ENCODE measurements at regions not wholly inside any gene's neighbourhood (a gene's known extent, or its start where the extent isn't known, plus 50 kb on each side); places are given as distances from the start of the nearest gene placed in this dataset.
"Not testable (repeated sequence)": the region's sequence is repeated elsewhere in the genome, so short reads cannot be mapped to it uniquely, and the experiment has no call there.

DNA sequence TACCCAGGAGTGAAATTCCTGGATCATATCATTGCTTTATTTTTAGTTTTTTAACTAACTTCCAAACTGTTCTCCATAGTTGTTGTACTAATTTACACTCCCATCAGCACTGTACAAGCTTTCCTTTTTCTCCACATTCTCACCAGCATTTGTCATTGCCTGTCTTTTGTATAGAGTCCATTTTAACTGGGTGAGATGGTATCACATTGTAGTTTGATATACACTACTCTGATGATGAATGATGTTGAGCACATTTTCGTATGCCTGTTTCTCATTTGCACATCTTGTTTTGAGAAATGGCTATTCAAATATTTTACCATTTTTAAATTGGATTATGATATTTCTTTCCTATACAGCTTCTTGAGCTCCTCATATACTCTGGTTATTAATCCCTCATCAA is 1586.6 kb downstream of the SI start:
- intact Hi-C loops (cut with DNase I) = no loop called here
- DNase-seq (ENCODE audit: low spot score) = no peak

- no peak for DNase-seq (ENCODE audit: low spot score)
- intact Hi-C loops (cut with DNase I) = no loop called here
Observed at GRCh38 chr3:163490119-163490518, 1588.2 kb downstream of the SI start.

DNA sequence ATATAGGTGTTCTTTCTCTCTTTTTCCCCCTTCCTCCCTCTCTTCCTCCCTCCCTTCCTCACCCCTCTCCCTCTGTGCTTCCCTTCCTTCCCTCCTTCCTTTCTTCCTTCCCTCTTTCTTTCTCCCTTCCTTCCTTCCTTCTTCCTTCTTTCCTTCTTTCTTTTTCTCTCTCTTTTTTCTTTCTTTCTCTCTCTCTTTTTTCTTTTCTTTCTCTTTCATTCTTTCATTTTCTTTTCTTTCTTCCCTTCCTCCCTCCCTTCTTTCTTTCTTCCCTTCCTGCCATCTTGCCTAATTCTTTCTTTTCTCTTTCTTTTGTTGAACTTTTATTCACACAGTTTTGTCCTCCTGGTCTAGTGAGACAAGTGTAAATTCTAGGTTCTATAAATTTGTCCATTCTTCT is 1595.6 kb downstream of the SI start:
- intact Hi-C loops (cut with DNase I) = no loop called here
- DNase-seq (ENCODE audit: low spot score) = no peak

- intact Hi-C loops (cut with DNase I) = no loop called here
- no peak for DNase-seq (ENCODE audit: low spot score)
Observed at GRCh38 chr3:163481738-163482137, 1596.6 kb downstream of the SI start.

DNA sequence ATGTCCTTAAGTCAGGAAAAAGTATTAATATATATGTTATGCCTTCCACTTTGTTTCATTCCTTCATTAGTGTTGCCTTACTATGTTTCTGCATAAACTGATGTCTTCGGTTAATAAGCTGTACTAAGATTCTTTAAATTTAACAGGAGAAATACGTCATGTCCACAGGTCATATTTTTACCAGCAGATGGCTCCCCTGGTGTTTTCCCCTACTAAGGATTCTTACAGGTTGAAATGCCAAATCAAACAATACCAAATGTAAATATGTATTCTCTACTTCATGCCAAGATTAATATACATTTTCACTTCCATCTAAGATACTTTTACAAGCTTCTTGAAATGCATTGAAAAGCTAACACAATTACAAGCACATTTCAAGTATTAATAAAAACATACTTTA is 1602.1 kb downstream of the SI start:
- intact Hi-C loops (cut with DNase I) = no loop called here
- no peak for DNase-seq (ENCODE audit: low spot score)

GRCh38 chr3:163474766-163475165 is 1603.5 kb downstream of the SI start:
- DNase-seq (ENCODE audit: low spot score) = no peak
- intact Hi-C loops (cut with DNase I) = no loop called here

GRCh38 chr3:163468531-163469335 is 1609.6 kb downstream of the SI start:
- no peak for DNase-seq (ENCODE audit: low spot score)

GRCh38 chr3:163462446-163462845 is 1615.8 kb downstream of the SI start:
- intact Hi-C loops (cut with DNase I) = no loop called here
- DNase-seq (ENCODE audit: low spot score) = no peak

More at GRCh38 chr3:163468531-163469335, 1609.6 kb downstream of the SI start:
- intact Hi-C loops (cut with DNase I) = no loop called here

DNA sequence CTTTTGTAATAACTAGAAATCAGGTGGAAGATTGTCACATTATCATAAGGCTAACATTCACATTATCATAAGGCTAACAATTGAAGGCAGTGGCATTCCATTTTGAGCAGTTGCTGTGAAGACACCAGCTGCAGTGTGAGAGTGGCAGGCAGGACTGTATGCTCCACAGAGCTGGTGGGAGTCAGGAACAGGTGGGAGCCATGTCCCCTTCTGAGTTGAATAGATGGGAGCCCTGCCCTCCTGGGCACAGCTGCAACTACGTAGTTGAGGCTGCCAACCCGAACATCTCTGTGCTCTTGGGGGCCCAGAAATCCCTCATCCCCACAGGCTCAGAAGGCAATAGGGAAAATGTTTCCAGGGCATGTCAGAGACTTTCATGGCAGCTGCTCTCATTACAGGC is 1627.6 kb downstream of the SI start:
- peak; percentile 32 for DNase-seq (ENCODE audit: low spot score)
- intact Hi-C loops (cut with DNase I) = no loop called here

GRCh38 chr3:163438760-163439159 is 1639.5 kb downstream of the SI start:
- intact Hi-C loops (cut with DNase I) = no loop called here
- DNase-seq (ENCODE audit: low spot score) = no peak

DNA sequence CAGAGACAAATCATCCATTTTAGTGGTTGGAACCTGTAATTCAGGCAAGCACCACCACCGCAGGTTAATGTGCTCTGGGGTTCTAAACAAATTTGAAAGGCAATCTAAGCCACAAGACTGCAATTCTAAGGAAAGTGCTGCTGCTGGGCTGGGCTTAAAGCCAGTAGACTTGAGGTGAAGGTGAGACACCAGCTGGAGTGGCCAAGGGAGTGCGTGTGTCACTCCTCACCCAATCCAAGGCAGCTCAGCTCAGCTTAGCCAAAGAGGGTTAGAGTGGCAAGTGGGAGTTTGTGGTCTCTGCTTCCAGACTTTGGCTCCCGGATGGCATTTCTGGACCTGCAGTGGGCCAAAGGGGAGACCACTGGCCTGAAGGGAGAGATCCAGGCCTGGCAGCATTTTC is 1655.6 kb downstream of the SI start:
- no peak for DNase-seq (ENCODE audit: low spot score)
- intact Hi-C loops (cut with DNase I) = no loop called here

DNA sequence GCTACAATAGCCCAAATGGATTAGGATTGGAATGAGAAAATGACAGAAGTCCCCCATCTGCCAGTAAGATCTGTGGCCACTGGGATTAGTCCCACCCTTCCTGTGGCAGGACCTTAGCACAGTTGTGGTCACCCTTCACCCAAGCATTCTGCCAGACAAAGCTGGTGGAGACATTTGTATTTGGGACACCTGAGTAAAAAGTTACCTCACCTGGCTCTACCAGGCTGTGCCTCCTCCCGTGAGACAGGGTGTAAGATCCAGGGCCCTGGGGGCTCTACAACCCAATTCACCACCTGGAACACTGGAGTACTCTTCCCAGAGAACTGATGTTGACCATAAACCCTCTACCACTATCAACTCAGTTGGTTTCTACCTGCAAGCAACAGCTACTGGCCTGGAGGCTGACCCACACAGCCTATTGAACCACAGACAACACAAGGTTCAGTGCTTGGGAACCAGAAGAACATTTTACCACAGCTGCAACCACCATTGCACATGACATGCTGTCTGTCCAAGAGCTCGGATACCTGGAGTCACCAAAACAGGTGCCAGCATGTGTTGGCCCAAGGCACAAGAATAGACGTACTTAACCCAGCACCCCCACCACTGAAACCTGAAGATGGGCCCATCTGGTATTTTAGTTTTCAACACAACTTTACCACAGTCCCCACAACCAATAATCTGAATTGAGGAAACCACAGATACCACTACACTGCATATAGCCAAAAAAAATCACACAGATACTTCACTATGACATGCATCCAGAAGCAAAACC is 1686.7 kb downstream of the SI start:
- intact Hi-C loops (cut with DNase I) = no loop called here

GRCh38 chr3:163384383-163384782 is 1693.9 kb downstream of the SI start:
- intact Hi-C loops (cut with DNase I) = no loop called here
- no peak for DNase-seq (ENCODE audit: low spot score)

More for the DNA sequence above, 1686.7 kb downstream of the SI start:
- no peak for DNase-seq (ENCODE audit: low spot score)

DNA sequence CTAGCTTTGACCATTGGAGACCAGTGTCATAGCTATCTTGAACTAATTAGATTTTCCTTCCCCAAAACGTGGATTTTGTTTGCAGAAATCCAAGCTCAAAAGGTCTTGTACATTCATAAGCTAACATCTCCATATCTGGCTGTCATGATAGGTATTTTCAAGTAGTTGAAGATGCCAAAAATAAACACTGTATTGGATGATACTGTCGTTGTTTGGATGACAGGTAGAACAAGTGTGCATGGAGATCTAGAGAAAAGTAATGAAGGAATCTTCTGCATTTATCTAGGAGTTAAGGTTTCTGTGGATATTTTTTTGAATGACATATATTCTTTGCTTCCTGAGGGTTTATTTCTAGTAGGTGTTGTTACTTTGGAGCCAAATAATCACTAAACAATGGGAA is 1696.1 kb downstream of the SI start:
- no peak for DNase-seq (ENCODE audit: low spot score)
- intact Hi-C loops (cut with DNase I) = no loop called here

DNA sequence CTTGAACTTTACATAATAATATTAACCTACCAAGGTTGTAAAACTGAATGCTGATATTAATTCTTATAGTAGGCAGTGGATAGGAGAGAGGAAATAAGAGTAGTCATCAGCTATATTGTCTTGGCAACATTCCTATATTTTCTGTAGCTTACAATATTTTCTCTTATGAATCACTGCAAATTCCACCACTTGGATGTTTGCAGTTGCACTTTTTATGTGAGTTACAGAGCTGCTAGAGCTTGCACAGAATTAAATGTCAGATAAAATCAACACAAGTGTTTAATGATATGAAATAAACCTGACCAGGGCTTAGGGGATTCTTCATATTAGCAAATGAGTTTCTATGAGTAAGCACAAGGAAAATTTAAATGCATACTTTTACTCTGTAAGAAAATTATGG is 1710.1 kb downstream of the SI start:
- intact Hi-C loops (cut with DNase I) = no loop called here
- DNase-seq (ENCODE audit: low spot score) = no peak

DNA sequence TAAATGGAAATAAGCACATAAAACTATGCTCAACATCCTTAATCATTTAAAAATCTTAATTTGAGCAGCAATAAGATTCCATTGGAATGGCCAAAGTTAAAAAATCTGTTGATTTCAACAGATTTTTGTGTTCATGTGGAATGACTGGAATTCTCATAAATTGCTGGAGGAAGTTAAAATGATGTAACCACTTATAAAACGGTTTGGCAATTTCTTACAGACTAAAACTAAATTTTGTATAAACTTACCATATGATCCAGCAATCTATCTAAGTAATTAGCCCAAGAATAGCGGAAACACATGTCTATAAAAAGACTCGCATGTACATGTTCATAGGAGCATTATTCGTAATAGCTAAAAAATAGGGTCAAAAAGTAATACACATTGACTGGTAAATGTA is 1713.6 kb downstream of the SI start:
- intact Hi-C loops (cut with DNase I) = no loop called here

DNA sequence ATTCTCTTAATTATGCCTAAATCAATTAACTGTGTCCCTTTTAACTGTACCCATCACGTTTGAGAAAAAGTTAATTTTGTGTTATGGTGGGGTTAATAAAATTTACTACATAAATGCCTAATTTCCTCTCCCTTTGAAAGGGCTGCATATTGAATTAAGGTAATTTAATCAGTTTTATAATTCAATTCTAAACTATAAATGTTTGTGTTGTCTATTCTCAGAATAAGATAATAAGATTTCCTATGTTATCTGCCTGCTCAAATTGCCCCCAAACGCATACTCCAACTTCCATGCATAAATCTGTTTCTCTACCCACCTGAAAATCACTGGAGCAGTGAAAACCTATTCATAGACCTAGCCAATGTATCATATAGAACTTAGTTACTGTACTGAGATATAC is 1716.1 kb downstream of the SI start:
- intact Hi-C loops (cut with DNase I) = no loop called here
- DNase-seq (ENCODE audit: low spot score) = no peak

More for the DNA sequence above, 1713.6 kb downstream of the SI start:
- no peak for DNase-seq (ENCODE audit: low spot score)

GRCh38 chr3:163361357-163361878 is 1716.9 kb downstream of the SI start:
- intact Hi-C loops (cut with DNase I); DNase-seq (ENCODE audit: low spot score): not testable (repeated sequence)

DNA sequence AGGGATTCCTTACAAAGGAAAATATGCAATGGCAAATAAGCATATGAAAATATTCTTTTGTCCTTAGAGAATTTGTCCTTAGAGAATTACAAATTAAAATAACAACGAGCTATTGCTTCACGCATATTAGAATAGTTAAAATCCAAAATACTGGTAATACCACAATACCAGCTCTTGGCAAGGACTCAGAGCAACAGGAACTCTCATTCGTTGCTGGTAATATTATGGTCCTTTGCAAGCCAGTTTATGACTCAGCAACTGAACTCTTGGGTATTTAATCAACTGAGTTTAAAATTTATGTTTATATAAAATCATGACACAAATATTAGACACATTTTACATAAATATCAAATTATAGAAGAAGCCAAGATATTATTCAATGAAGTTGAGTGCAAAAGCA is 1730.4 kb downstream of the SI start:
- intact Hi-C loops (cut with DNase I) = no loop called here
- no peak for DNase-seq (ENCODE audit: low spot score)

DNA sequence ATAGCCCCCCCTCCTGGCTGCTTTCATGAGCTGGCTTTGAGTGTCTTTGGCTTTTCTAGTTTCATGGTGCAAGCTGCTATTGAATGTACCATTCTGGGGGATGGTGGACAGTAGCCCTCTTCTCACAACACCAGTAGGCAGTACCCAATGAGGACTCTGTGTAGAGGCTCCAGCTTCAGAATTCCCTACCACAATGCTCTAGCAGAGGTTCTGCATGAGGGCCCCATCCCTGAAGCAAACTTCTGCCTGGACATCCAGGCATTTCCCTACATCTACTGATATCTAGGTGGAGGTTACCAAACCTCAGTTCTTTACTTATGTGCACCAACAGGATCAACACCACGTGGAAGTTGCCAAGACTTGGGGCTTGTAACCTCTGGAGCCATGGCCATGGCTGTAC is 1742.9 kb downstream of the SI start:
- intact Hi-C loops (cut with DNase I) = no loop called here

GRCh38 chr3:163328680-163329079 is 1749.6 kb downstream of the SI start:
- intact Hi-C loops (cut with DNase I) = no loop called here
- DNase-seq (ENCODE audit: low spot score) = no peak

More for the DNA sequence above, 1742.9 kb downstream of the SI start:
- DNase-seq (ENCODE audit: low spot score) = no peak

All from posterior vena cava (tissue), 2 donors.